ENCODE measurements at regions not wholly inside any gene's neighbourhood (a gene's known extent, or its start where the extent isn't known, plus 50 kb on each side); places are given as distances from the start of the nearest gene placed in this dataset.

DNA sequence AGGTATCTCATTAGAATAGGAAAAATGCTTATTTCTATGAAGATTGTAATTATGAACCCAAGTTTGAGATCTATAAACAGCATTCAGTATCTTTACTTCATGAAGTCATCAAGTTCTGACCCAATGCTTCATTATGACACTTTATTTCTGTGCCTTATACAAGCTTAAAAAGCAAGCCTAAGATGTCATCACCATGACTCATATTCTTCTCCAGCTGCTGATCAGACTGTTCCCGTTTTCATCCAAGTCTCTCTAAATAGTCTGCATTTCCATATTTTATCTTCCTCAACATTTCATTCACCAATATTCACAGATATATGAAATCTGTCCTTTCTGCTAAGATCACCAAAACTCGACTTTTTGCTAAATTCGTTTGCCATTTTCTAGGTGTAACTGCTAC, 1247.2 kb upstream of the PRR20A start:
- Histone ChIP-seq H3K9me3 (no peaks in the 10 kb centered on the region), H3K4me1 (no peaks in the 10 kb centered on the region), H3K36me3 (no peaks in the 10 kb centered on the region), H3K27ac (no peak overlapping the region), H3K4me3 (no peak overlapping the region), H3K27me3 (no peaks in the 10 kb centered on the region)
- WGBS, 2 donors, result 74 to 80% methylated on average over 3 of the region's 3 CpGs
- DNase-seq, result no peak
- TF ChIP-seq CTCF (IDR thresholded peaks at IDR 0.05) (no peak), POLR2A (IDR thresholded peaks at IDR 0.05) (no peak), POLR2AphosphoS5 (IDR thresholded peaks at IDR 0.05) (no peak), EP300 (IDR thresholded peaks at IDR 0.05) (no peak)
- intact Hi-C loops (cut with DNase I), result no loop called here

DNA sequence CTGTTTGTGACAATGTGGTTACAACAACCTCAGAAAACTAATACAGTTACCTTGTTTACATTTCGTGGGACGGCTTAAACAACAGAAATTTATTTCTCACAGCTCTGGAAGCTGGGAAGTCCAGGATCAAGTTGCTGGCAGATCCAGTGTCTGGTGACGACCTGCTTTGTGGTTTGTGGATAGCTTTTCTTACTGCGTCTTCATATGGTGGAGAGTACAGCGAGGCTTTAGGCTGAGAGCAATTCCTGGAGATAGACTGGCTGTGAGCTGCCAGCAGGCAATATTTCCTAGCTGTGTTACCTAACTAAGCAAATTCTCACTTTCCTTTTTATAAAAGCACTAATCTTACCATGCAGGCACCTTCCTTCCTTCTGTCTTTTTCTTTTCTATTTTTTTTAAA, 1203.5 kb upstream of the PRR20A start:
- intact Hi-C loops (cut with DNase I), result no loop called here
- Histone ChIP-seq H3K27ac (no peak overlapping the region), H3K27me3 (no peaks in the 10 kb centered on the region), H3K36me3 (no peaks in the 10 kb centered on the region), H3K9me3 (no peaks in the 10 kb centered on the region), H3K4me1 (no peaks in the 10 kb centered on the region), H3K4me3 (no peak overlapping the region)
- no peak for DNase-seq
- TF ChIP-seq CTCF (IDR thresholded peaks at IDR 0.05), result no peak
- no peak for TF ChIP-seq POLR2AphosphoS5 (IDR thresholded peaks at IDR 0.05)
- TF ChIP-seq EP300 (IDR thresholded peaks at IDR 0.05), result no peak
- no peak for TF ChIP-seq POLR2A (IDR thresholded peaks at IDR 0.05)
- WGBS, 2 donors, result 76 to 82% methylated on average over 5 of the region's 5 CpGs

DNA sequence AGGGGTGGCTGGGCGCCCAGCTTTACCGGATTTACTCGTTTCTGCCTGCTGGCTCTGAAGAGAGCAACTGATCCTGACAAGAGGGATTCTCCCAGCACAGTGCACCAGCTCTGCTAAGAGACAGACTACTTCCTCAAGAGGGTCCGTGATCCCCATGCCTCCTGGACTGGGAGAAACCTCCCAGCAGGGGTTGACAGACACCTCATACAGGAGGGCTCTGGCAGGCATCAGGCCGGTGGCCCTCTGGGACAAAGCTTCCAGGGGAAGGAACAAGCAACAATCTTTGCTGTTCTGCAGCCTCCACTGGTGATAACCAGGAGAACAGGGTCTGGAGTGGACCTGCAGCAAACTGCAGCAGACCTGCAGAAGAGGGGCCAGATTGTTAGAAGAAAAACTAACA, 1192.5 kb upstream of the PRR20A start:
- H3K4me1 ChIP-seq, result no peaks in the 10 kb centered on the region
- DNase-seq, result no peak
- no peaks in the 10 kb centered on the region for H3K36me3 ChIP-seq
- intact Hi-C loops (cut with DNase I), result no loop called here
- H3K4me3 ChIP-seq, result no peak overlapping the region
- H3K9me3 ChIP-seq, result no peaks in the 10 kb centered on the region
- TF ChIP-seq POLR2A (IDR thresholded peaks at IDR 0.05) (no peak), POLR2AphosphoS5 (IDR thresholded peaks at IDR 0.05) (no peak), EP300 (IDR thresholded peaks at IDR 0.05) (no peak), CTCF (IDR thresholded peaks at IDR 0.05) (no peak)
- 83 to 90% methylated on average over 5 of the region's 5 CpGs for WGBS, 2 donors
- H3K27ac ChIP-seq, result no peak overlapping the region
- H3K27me3 ChIP-seq, result no peaks in the 10 kb centered on the region

DNA sequence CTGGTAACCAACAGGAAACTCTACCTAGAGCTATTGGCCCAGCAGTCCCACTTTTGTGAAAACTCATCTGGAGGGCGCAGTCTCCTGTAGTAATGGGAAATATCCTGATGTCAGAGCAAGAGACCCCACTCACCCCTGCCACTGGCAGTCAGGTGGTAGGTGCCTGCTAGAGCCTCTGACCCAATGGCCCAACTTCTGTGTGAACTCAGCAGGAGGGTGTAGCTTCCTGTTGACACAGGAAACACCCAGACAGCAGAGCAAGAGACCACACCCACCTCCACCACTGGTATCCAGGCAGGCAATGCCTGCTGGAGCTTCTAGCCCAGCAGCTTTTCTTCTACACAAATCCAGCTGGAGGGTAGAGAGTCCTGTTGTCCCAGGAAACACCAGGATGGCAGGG, 1176.8 kb upstream of the PRR20A start:
- TF ChIP-seq EP300 (IDR thresholded peaks at IDR 0.05), result no peak
- TF ChIP-seq POLR2A (IDR thresholded peaks at IDR 0.05), result no peak
- TF ChIP-seq POLR2AphosphoS5 (IDR thresholded peaks at IDR 0.05), result no peak
- no peak for TF ChIP-seq CTCF (IDR thresholded peaks at IDR 0.05)
- H3K27me3 ChIP-seq, result no peaks in the 10 kb centered on the region
- intact Hi-C loops (cut with DNase I), result no loop called here
- H3K9me3 ChIP-seq, result peaks cover 0 to 4% (median 2%) of the 10 kb centered on the region in 4 donors
- H3K4me1 ChIP-seq, result no peaks in the 10 kb centered on the region
- no peak for DNase-seq
- H3K36me3 ChIP-seq, result no peaks in the 10 kb centered on the region
- 92 to 93% methylated on average over 1 of the region's 1 CpG for WGBS, 2 donors
- H3K4me3 ChIP-seq, result no peak overlapping the region
- H3K27ac ChIP-seq, result no peak overlapping the region

DNA sequence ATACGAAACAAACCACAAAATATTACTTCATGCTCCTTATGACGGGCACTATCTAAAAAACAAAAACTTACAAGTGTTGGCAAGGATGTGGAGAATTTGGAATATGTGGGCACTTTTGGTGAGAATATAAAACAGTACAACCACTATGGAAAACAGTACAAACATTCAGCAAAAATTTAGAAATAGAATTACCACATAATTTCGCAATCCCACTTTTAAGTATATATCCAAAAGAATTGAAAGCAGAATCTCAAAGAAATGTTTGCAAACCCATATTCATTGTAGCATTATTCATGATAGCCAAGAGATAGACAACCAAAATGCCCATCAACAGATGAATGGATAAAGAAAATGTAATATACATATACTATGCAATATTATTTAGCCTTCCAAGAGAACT, 1173.7 kb upstream of the PRR20A start:
- Histone ChIP-seq H3K27me3 (no peaks in the 10 kb centered on the region), H3K9me3 (peaks cover 0 to 4% (median 2%) of the 10 kb centered on the region in 4 donors), H3K36me3 (no peaks in the 10 kb centered on the region), H3K4me1 (no peaks in the 10 kb centered on the region), H3K27ac (no peak overlapping the region), H3K4me3 (no peak overlapping the region)
- 92 to 93% methylated on average over 3 of the region's 3 CpGs for WGBS, 2 donors
- intact Hi-C loops (cut with DNase I), result no loop called here
- no peak for DNase-seq
- TF ChIP-seq CTCF (IDR thresholded peaks at IDR 0.05) (no peak), POLR2AphosphoS5 (IDR thresholded peaks at IDR 0.05) (no peak), EP300 (IDR thresholded peaks at IDR 0.05) (no peak), POLR2A (IDR thresholded peaks at IDR 0.05) (no peak)

All from sigmoid colon (tissue), 6 donors.